Neutrophil (primary cell): ENCODE measurements at regions not wholly inside any gene's neighbourhood (a gene's known extent, or its start where the extent isn't known, plus 50 kb on each side); places are given as distances from the start of the nearest gene placed in this dataset.

ENCODE experiments used
- H3K27ac ChIP-seq: fragments of 200-600 bp; sonication (generic); 2 replicates; pipeline ENCODE4 v1.5.1; 2016; ENCODE audit warnings: mild to moderate bottlenecking, moderate library complexity
- H3K27me3 ChIP-seq: fragments of 200-600 bp; sonication (generic); 2 replicates; pipeline ENCODE4 v1.6.0; 2016; ENCODE audit warnings: mild to moderate bottlenecking
- H3K36me3 ChIP-seq: fragments of 200-600 bp; sonication (generic); 2 replicates; pipeline ENCODE4 v1.5.1; 2017
- H3K4me1 ChIP-seq, 2 experiments: fragments of 200-600 bp in 1 of 2; sonication (generic) in 1 of 2; 1 replicate in 1 of 2; 2 replicates in 1 of 2; pipeline versions ENCODE4 v1.5.1 to v1.6.1; 2013 to 2016; ENCODE audit warnings: low read depth in 1 of 2, low read length in 1 of 2, mild to moderate bottlenecking in 1 of 2, moderate library complexity in 1 of 2; ENCODE audit not compliant: control insufficient read depth in 1 of 2, insufficient read depth in 1 of 2
- H3K4me3 ChIP-seq, 2 experiments: fragments of 200-600 bp in 1 of 2; sonication (generic) in 1 of 2; 1 replicate in 1 of 2; 2 replicates in 1 of 2; pipeline ENCODE4 v1.5.1; 2013 to 2016; ENCODE audit warnings: low read depth in 1 of 2, low read length in 1 of 2, mild to moderate bottlenecking in 1 of 2, moderate library complexity in 1 of 2
- H3K9me3 ChIP-seq: fragments of 200-600 bp; sonication (generic); 2 replicates; pipeline ENCODE4 v1.5.1; 2016
- TF ChIP-seq, protein P1 (sequence below): fragments of 200-600 bp; sonication (generic); IDR thresholded peaks from 2 replicates; pipeline ENCODE4 v1.5.1; 2016; ENCODE audit warnings: antibody characterized with exemption

DNA sequence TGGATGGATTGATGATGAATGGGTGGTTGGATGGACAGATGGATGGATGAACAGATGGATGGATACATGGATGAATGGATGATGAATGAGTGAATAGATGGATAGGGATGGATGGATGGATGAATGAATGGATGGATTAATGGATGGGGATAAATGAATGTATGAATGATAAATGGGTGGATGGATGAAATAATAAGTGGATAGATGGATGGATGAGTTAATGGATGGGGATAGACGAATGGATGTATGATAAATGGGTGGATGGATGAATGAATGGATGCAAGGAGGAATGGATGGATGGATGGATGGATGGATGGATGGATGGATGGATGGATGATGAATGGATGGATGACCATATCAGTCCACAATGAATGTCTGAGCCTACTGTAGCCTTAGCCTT lies 381.9 kb downstream of the SETD4 start:
- H3K4me1 ChIP-seq, result no peaks in the 10 kb centered on the region
- TF ChIP-seq, protein P1, sequence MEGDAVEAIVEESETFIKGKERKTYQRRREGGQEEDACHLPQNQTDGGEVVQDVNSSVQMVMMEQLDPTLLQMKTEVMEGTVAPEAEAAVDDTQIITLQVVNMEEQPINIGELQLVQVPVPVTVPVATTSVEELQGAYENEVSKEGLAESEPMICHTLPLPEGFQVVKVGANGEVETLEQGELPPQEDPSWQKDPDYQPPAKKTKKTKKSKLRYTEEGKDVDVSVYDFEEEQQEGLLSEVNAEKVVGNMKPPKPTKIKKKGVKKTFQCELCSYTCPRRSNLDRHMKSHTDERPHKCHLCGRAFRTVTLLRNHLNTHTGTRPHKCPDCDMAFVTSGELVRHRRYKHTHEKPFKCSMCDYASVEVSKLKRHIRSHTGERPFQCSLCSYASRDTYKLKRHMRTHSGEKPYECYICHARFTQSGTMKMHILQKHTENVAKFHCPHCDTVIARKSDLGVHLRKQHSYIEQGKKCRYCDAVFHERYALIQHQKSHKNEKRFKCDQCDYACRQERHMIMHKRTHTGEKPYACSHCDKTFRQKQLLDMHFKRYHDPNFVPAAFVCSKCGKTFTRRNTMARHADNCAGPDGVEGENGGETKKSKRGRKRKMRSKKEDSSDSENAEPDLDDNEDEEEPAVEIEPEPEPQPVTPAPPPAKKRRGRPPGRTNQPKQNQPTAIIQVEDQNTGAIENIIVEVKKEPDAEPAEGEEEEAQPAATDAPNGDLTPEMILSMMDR, result no peak
- peaks cover 7% of the 10 kb centered on the region for H3K27me3 ChIP-seq
- no peaks in the 10 kb centered on the region for H3K36me3 ChIP-seq
- H3K9me3 ChIP-seq, result no peaks in the 10 kb centered on the region
- no peak overlapping the region for H3K4me3 ChIP-seq
- H3K27ac ChIP-seq, result no peak overlapping the region

DNA sequence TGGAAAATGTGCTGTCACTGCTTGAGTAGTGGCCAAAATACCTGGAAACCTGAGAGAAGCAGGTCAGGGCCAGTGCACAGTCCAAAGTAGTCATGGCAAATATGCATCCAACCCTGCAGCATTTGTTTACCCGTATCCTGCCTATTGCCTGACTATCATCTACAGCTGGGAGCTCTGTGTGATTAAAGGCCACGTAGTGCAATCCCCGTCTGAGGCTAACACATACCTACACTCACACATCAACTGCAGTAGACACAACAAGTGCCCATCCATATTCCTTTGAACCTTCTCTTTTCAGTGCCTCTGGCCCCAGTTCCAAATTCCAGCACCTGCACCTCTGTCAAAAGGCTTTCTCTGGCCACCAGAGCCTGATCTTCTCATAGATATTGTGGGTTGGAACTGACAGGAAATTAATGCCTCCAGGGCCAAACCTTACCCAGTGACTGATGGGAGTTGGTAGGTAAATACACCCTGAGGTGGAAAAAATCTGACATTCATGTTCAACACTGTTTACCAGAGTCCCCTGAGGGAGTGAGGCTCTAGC lies 383.0 kb downstream of the SETD4 start:
- Histone ChIP-seq H3K27me3 (peaks cover under 1% of the 10 kb centered on the region), H3K4me1 (no peaks in the 10 kb centered on the region), H3K27ac (no peak overlapping the region), H3K9me3 (no peaks in the 10 kb centered on the region), H3K36me3 (no peaks in the 10 kb centered on the region), H3K4me3 (no peak overlapping the region)
- TF ChIP-seq, protein P1, result no peak

DNA sequence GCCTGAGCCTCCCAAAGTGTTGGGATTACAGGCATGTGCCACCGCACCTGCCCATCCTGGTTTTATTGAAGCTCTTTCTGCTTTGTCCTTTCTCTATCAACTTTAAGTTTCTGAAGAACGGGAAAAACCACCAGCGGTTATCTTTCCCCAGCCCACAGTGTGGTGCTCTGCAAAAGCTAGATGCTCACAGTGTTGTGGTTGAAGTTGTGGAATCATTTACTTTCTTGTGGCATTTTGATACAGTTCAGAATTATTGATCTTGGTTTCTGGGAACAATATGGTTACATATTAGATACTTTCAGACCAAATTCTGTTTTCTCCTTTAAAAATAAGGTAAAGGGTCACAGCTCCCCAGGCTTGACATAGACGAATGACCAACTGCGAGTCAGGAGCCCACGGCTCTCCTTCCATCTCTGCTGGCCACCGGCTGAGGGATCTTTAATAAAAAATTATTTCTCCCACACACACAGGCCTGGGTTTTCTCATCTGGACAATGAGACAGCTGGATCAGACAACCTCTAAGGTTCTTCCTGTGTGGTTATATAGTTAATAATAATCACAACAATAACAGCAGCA lies 385.3 kb downstream of the SETD4 start:
- Histone ChIP-seq H3K27me3 (no peaks in the 10 kb centered on the region), H3K36me3 (no peaks in the 10 kb centered on the region), H3K9me3 (no peaks in the 10 kb centered on the region), H3K4me1 (no peaks in the 10 kb centered on the region), H3K4me3 (no peak overlapping the region), H3K27ac (no peak overlapping the region)
- TF ChIP-seq, protein P1, result no peak

DNA sequence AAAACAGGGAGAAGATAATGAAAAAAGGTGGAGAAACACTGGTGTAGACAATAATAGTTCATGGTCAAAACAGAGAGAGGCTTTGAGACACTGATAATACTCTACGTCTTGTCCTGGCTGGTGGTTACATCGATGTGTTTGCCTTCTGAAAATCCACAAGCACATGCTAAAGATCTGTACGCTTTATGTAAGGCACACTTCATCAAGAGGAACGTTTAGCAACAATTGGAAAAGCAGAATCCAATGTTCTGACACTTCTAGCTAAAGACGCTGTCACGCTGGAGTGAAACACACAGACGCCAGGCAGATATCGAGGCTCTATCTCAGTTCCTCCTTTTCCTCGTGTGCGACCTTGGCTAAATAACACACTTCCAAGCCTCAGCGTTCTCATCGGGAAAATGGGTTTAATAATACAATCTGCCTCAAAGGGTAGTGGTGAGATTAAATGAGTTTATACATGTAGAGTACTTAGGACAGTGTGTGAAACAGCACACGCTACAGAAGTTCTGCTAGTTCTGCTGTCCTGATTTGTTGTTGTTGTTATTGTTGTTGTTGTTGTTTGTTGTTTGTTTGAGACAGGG lies 386.1 kb downstream of the SETD4 start:
- no peaks in the 10 kb centered on the region for H3K36me3 ChIP-seq

DNA sequence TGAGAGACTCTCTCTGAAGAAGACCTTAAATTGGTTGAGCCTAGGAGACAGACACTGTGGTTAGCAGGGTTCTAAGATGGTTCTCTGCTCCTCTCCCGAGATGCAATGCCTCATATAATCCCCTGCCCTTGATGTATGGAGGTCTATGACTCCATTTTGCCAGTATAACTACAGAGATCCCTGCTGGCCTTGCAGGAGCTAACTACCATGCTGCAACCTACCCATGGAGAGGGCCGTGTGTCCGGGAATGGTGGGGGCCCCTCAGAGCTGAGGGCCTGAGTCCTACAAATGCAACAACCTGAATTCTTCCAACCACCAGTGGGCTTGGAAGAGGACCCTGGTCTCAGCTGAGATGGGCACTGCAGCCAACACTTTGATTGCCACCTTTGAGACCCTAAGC lies 388.0 kb downstream of the SETD4 start:
- Histone ChIP-seq H3K27me3 (no peaks in the 10 kb centered on the region), H3K36me3 (no peaks in the 10 kb centered on the region), H3K4me1 (no peaks in the 10 kb centered on the region), H3K9me3 (no peaks in the 10 kb centered on the region), H3K4me3 (no peak overlapping the region), H3K27ac (no peak overlapping the region)
- TF ChIP-seq, protein P1, result no peak

More for the DNA sequence above, 386.1 kb downstream of the SETD4 start:
- no peak overlapping the region for H3K27ac ChIP-seq
- TF ChIP-seq, protein P1, result no peak
- H3K4me1 ChIP-seq, result no peaks in the 10 kb centered on the region
- H3K4me3 ChIP-seq, result no peak overlapping the region
- H3K27me3 ChIP-seq, result no peaks in the 10 kb centered on the region
- H3K9me3 ChIP-seq, result no peaks in the 10 kb centered on the region
